Muscle of back (tissue), 3 donors: ENCODE measurements at regions not wholly inside any gene's neighbourhood (a gene's known extent, or its start where the extent isn't known, plus 50 kb on each side); places are given as distances from the start of the nearest gene placed in this dataset.

ENCODE experiments used
- DNase-seq, 3 donors: peaks; one replicate each; pipeline versions ENCODE4 v3.0.0 to v3.0.0-alpha.2; 2013

DNA sequence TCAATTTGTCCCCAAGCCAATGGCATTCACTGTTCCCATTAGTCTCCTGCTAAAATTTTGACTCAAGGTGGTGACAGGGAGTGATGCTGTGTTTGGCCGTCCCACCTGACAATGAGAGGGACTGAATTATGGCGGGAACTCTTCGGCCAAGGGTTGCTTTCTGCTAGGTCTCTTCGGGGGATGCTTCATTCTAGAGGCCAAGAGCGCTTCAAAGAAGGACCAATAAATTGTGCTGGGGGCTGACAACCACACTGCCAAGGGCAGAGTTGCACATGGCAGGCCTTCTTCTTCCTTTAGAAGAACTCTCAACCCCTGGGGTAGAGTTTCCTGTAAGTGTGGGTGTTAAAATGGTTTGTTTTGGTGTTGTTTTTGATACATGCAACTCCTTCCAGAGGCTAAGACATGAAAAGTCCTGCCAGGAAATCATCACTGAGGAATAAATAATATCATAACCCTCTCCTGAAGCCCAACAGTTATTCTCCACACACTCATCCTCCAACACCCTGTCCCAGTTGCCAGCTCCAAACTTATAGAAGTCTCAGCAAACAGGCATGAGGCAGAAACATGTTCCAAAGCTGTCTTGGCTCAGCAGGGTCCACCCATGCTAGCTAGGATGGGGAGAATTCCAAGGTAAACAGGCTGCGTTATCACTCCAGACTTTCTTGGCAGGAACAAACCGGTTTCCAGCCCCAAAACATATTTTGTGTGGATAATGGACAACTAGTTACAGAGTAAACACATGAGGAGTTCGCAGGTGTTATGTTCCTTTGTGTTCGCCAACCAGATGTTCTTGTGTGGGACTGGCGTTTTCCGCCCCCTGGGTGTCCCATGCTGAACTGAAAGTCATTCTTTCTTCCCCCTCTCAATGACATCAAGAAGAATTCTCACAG lies 396.7 kb upstream of the RGMA start:
- peak; percentile 86 to 96 (median 90) for DNase-seq

- DNase-seq: no peak
These were observed 394.9 kb upstream of the RGMA start for GRCh38 chr15:93483923-93484322.

DNA sequence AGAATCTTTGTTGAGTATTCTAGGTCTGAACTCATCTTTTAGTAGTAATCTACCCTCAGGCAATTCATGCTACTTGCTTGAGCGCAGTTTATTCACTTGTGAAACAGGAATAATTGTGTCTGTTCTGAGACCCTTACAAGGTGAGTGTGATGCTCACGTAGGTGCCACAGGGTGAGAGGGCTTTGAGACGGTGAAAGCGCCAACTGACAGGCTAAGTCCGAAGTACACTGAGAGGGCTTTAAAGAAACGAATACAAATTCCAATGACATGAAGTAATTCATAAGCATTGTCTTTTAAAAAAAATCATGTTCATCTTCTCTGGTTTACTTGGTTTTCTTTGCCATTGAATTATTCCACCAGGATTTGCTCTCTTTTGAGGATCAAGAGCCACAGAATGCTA lies 393.7 kb upstream of the RGMA start:
- no peak for DNase-seq

- peak; percentile 86 to 93 (median 89) for DNase-seq
These were observed 390.7 kb upstream of the RGMA start for GRCh38 chr15:93479715-93480114.

DNA sequence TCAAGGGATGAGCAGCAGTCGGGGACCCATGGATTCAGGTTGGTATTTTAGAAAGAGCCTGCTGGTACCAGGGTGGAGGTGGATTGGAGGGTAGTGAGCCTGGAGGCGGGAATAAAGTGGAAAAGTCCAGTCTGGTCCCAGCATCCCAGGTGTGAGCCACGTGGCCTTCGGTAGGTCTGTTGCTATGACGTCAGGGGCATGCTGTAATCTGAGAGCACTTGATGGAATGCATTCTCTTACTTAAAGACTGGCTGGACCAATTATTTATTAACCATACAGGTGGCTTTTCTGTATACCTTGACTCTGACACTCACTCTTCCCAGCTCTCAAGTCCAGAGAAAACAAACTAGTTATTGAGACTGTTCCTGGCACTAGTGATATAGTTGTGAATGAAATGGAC lies 389.9 kb upstream of the RGMA start:
- no peak for DNase-seq

DNA sequence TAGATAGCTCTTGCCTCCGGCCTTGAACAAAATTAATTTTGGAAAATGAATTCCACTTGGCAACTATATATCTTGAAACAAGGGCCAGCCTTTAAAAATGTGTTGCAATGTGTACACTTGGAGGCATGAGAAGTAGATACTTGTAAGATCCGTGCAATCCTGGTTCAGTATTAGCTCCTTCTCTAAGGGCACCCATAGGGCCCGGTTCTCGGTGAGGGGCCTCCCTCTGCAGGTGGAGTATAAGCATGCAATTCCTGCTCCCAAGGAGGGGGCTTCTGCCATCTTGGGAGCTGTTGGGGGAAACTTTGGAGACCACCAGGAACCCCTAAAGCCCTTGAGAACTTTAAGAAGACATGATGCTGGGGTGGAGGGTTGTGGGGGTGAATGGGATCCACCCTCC lies 388.7 kb upstream of the RGMA start:
- DNase-seq: no peak

DNA sequence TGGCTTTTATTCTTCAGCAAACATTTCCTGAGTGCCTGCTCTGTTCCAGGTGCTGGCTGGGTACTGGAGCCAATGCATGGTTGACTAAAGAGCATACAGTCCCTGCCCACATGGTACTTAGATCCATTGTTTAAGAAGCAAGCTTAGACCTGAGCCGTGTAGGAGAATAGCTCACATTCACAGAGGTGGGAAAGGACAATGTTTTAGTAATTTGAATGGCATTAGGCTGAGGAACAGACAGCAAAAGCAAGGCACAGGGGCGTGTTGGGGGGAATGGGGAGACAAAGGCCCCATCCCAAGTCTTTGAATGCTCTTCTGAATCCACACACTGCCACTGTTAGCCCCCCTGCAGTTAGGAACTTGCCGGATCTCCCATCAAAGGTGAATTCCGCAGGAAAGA lies 388.2 kb upstream of the RGMA start:
- no peak for DNase-seq

DNA sequence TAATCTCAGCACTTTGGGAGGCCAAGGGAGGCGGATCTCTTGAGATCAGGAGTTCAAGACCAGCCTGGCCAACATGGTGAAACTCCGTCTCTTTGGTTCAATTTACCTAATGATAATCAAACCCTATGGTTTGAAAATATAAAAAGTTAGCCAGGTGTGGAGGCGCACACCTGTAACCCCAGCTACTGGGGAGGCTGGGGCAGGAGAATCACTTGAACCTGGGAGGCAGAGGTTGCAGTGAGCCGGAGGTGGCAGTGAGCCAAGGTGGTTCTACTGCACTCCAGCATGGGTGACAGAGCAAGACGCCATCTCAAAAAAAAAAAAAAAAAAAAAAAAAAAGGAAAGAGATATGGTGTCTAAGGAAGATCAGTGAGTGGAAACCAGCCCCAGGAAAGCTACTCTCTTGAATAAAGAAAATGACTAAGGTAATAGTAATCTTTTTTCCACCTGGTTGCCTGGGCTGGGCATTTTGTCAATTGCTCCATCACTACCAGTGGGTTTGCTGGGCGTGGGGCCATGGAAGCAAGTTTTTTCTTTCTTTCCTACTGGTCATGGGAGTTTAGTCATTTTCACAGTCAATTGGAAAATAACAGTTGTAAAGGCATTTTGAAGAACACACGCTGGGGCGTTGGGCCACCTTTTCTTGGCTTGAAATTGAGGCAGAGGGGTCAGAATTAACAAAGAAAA lies 387.6 kb upstream of the RGMA start:
- DNase-seq: peak in 1 of 3 donors; percentile 35

DNA sequence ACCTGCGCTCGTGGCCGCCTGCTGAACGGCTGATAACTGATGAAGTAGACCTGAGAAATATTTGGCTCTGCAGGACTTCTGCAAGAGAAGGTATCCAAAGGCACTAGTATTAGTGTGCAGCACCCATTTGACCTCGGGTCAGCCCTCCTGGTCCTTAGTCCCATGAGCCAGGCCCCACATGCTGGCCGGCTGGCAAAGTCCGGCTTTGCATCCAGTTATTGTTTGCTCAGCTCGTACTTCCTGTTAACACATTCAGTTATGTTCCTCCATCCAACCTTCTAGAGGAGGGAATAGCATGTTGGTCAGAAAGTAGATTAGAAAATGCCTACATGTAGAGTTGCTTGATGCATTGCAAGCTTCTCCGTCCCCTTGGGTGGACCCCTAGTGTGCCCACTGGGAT lies 385.7 kb upstream of the RGMA start:
- DNase-seq: no peak

DNA sequence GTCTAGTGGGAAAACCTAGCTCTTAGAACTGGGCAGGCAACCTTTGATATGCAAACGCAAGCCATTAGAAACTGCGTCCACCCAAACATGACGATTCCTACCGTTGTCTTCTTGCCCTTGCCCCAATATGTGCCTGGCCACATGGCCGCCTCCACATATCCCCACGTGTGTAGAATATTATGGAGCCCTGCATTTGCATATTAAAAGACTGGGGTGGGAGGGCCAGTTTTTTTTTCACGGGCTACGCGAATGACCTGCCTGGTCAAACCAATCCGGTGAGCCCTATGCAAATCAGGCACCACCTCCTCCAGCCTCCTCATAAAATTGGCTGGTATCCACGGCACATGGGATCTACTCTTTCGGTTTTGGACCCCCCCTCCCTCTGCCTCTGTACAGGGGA lies 381.0 kb upstream of the RGMA start:
- no peak for DNase-seq

DNA sequence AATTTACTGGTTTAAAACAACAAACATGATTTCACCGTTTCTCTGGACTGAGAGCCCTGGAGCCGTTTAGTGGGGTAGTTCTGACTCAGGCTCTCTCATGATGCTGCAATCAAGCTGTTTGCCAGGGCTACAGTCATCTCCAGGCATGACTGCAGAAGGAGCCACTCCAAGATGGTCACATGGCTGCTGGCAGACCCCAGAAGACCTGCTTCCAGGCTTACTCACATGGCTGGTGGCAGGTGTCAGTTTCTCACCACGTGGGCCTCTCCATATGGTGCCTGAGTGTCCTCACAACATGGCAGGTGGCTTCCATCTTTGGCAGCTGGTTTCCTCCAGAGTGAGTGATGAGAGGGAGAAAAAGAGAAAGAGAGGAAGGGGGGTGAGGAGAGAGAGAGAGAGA lies 378.3 kb upstream of the RGMA start:
- DNase-seq: peak in 2 of 3 donors; percentile 44 to 59

- no peak for DNase-seq
These were observed 377.4 kb upstream of the RGMA start for GRCh38 chr15:93466380-93466779.

DNA sequence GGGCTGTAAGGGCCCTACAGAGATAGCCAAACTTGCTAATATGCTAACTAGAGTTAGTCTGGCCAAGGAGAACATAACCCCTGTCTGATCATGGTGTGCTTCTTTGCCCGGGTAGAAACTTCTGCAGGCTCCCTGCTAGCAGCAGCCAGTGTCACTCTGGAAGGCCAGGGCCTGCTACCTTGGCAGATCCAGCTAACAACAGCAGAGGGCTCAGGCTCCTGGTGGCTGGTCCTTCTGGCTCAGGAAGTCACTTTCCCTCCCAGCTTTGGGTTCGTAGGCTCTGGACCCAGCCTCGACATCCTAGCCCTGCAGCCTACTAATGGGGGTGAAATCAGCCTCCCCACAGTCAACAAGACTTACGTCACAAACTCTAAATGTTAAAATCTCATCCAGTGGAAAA lies 373.7 kb upstream of the RGMA start:
- DNase-seq: no peak

GRCh38 chr15:93460717-93461116 lies 371.7 kb upstream of the RGMA start:
- DNase-seq: no peak

DNA sequence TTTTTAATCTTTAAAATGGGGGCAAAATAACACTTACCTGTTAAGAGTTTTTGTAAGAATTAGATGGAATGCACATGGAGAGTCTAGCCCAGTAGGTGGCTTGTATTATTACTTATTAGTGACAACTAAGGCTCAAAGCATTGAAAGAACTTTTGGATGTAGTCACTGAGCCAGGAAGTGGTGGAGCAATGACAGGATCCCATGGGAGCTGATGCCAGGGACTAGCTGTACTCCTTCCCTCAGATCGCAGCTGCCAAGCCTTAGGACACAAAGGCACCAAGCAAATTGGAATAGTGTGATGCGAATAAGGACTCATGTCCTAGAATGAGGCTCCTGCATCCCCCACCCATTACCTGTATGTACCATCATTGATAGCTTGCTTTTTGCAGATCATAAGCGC lies 370.4 kb upstream of the RGMA start:
- DNase-seq: no peak

DNA sequence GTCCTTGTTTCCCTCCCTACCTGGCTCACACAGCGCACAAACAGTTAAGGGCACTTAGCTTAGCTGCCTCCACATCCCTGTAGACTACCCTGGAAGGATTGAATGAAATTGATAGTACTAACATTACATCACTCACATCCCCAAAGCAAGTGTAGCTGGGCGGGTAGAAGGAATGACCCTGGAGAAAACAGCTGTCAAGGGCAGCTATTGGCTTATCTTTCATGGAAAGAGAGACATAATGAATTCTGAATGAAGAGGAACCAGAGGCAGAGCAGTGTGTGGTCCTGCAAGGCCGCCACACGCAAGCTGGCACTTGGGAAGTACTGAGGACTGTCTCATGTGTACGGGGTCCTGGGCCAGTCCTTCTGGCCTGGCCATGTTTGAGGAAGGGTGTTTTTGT lies 369.6 kb upstream of the RGMA start:
- peak in 1 of 3 donors; percentile 63 for DNase-seq

DNA sequence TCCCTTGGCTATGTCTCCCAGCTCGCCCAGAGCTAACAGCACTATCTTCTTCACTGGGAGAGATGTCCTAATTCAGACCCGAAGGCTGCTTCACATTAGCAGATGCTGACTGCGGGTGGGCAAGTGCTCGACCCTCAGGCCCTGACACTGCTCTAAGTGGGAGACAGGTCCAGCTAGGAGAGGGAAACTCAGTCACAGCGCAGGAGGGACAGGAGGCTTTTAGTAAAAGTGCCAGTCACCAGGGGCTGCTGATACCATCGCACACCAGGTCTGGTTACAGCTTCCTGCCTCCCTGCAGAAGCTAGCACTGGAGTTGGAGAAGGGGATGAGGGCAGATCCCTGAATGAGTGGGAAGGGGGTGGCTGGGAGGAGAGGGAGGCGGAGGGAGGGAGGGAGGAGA lies 365.8 kb upstream of the RGMA start:
- DNase-seq: no peak

DNA sequence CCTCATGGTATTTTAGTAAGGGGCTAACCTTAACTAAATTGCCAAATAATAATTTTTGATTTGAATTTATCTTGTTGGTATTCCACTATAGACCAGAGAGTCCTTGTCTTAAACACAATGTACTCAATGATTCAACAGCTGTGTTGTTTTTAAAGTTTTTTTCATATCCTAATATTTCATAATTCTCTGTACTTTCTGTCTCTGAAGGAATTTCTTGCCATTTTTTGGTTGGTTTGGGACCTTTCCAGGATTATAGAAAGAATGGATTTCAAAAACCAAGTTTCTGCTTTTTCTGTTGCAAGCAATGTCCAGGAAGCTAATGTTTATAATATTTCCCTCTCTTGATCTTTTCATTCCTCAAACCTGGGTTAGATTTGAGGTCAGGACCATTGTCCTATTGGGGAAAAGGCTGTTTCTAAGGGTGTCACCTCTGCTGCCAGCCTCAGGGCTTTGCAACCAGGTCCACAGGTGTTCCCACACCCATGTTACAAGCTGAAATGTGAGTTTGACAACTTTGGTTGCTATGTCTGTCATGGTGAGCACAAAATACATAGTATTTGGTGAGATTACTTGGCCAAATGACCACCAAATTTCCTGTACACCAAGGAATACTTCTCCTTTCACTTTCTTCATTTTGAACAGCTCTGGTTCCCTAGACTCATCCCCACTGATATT lies 363.7 kb upstream of the RGMA start:
- DNase-seq: peak in 2 of 3 donors; percentile 14 to 44

GRCh38 chr15:93451822-93452221 lies 362.8 kb upstream of the RGMA start:
- no peak for DNase-seq

- no peak for DNase-seq
These were observed 362.3 kb upstream of the RGMA start for GRCh38 chr15:93451265-93451664.

DNA sequence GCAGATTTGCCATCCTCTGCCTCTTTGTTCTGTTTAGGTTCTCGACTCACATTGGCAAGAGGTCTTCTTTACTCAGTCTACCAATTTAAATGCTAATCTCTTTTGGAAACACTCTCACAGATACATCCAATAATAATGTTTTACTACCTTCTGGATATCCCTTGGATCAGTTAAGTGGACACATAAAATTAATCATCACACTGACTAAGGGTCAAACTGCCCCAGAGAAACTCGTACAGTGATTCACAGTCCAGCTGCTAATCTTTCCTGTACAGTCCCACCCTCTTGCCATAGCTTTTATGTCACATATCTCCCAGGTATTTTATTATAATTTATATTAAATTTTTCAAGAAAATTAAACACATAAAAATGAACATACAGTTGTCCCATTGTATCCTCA lies 360.8 kb upstream of the RGMA start:
- DNase-seq: no peak

- DNase-seq: no peak
These were observed 349.3 kb upstream of the RGMA start for GRCh38 chr15:93438310-93438709.

DNA sequence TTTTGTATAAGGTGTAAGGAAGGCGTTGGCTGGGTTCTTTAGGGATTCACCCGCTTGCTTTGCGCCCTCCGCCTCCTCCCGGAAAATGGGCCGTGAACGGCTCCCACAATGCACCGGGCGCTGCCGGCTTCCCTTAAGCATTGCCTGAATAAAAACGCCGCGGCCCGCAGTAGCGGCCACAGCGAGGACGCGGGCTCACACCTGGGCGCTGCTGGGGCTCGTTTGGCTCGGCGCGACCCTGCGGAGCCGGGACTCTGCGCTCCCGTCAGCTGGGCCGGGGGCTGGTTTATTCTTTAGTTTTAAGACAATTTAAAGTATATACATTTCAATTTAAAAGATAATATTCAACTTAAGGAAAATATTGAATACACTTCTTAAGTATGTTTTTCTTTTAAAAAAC lies 343.5 kb upstream of the RGMA start:
- DNase-seq: no peak
